ENCODE measurements at regions not wholly inside any gene's neighbourhood (a gene's known extent, or its start where the extent isn't known, plus 50 kb on each side); places are given as distances from the start of the nearest gene placed in this dataset.
"Not testable (repeated sequence)": the region's sequence is repeated elsewhere in the genome, so short reads cannot be mapped to it uniquely, and the experiment has no call there.

- H3K4me1 ChIP-seq (ENCODE audit: insufficient read depth), result no peaks in the 10 kb centered on the region
- no peak overlapping the region for H3K4me3 ChIP-seq
- no peaks in the 10 kb centered on the region for H3K27me3 ChIP-seq
- intact Hi-C loops (cut with DNase I), result no loop called here
- WGBS, 3 donors, result 43 to 48% (median 46%) methylated on average over 8 of the region's 8 CpGs
- no peak for TF ChIP-seq POLR2A (IDR thresholded peaks at IDR 0.05)
- TF ChIP-seq EP300 (IDR thresholded peaks at IDR 0.05), result no peak
- no peak for TF ChIP-seq CTCF (IDR thresholded peaks at IDR 0.05)
- no peaks in the 10 kb centered on the region for H3K36me3 ChIP-seq
- H3K9me3 ChIP-seq, result no peaks in the 10 kb centered on the region
- DNase-seq, result no peak
- H3K27ac ChIP-seq, result no peak overlapping the region
Measured at GRCh38 chr19:28633319-28634018, 579.5 kb downstream of the UQCRFS1 start.

- Histone ChIP-seq H3K27me3 (no peaks in the 10 kb centered on the region), H3K27ac (no peak overlapping the region), H3K4me1 (ENCODE audit: insufficient read depth) (no peaks in the 10 kb centered on the region), H3K9me3 (no peaks in the 10 kb centered on the region), H3K4me3 (no peak overlapping the region), H3K36me3 (no peaks in the 10 kb centered on the region)
- WGBS, 3 donors, result 49 to 60% (median 57%) methylated on average over 6 to 7 of the region's 7 CpGs
- TF ChIP-seq CTCF (IDR thresholded peaks at IDR 0.05), result no peak
- TF ChIP-seq EP300 (IDR thresholded peaks at IDR 0.05), result no peak
- no peak for TF ChIP-seq POLR2A (IDR thresholded peaks at IDR 0.05)
- no peak for DNase-seq
- intact Hi-C loops (cut with DNase I), result no loop called here
Measured at GRCh38 chr19:28632371-28633080, 580.4 kb downstream of the UQCRFS1 start.

- TF ChIP-seq CTCF (IDR thresholded peaks at IDR 0.05) (no peak), EP300 (IDR thresholded peaks at IDR 0.05) (no peak), POLR2A (IDR thresholded peaks at IDR 0.05) (no peak)
- 82 to 89% (median 82%) methylated on average over 6 of the region's 6 CpGs for WGBS, 3 donors
- Histone ChIP-seq H3K4me1 (ENCODE audit: insufficient read depth) (no peaks in the 10 kb centered on the region), H3K36me3 (no peaks in the 10 kb centered on the region), H3K4me3 (no peak overlapping the region), H3K9me3 (no peaks in the 10 kb centered on the region), H3K27me3 (no peaks in the 10 kb centered on the region), H3K27ac (no peak overlapping the region)
- intact Hi-C loops (cut with DNase I), result no loop called here
- no peak for DNase-seq
Measured at GRCh38 chr19:28631961-28632360, 581.0 kb downstream of the UQCRFS1 start.

GRCh38 chr19:28627669-28628068 is 585.3 kb downstream of the UQCRFS1 start:
- intact Hi-C loops (cut with DNase I), result no loop called here
- no peaks in the 10 kb centered on the region for H3K27me3 ChIP-seq
- WGBS, 3 donors, result 85 to 95% (median 92%) methylated on average over 1 of the region's 1 CpG
- no peaks in the 10 kb centered on the region for H3K9me3 ChIP-seq
- H3K4me3 ChIP-seq, result no peak overlapping the region
- TF ChIP-seq EP300 (IDR thresholded peaks at IDR 0.05), result no peak
- TF ChIP-seq CTCF (IDR thresholded peaks at IDR 0.05), result no peak
- no peak for TF ChIP-seq POLR2A (IDR thresholded peaks at IDR 0.05)
- no peak overlapping the region for H3K27ac ChIP-seq
- H3K36me3 ChIP-seq, result no peaks in the 10 kb centered on the region
- DNase-seq, result no peak
- H3K4me1 ChIP-seq (ENCODE audit: insufficient read depth), result no peaks in the 10 kb centered on the region

- DNase-seq; H3K4me3 ChIP-seq; intact Hi-C loops (cut with DNase I); H3K27me3 ChIP-seq; H3K9me3 ChIP-seq; H3K27ac ChIP-seq; H3K36me3 ChIP-seq; H3K4me1 ChIP-seq (ENCODE audit: insufficient read depth): not testable (repeated sequence)
- 82 to 90% (median 85%) methylated on average over 2 of the region's 2 CpGs for WGBS, 3 donors
Measured at GRCh38 chr19:28626407-28626806, 586.5 kb downstream of the UQCRFS1 start.
